Activated T-cell treated with anti-CD3 and anti-CD28 coated beads, Interleukin-2, amount 50 U/mL, for 72 hours (primary cell): ENCODE measurements at regions not wholly inside any gene's neighbourhood (a gene's known extent, or its start where the extent isn't known, plus 50 kb on each side); places are given as distances from the start of the nearest gene placed in this dataset.
"Not testable (repeated sequence)": the region's sequence is repeated elsewhere in the genome, so short reads cannot be mapped to it uniquely, and the experiment has no call there.

Experiments used
- ATAC-seq, 2 donors: fragments of 150-1000 bp; cut with Tn5 transposase; replicated peaks in 1 of 2; 2 replicates each; pipeline ENCODE4 v1.10.0; 2021; ENCODE audit warnings: moderate library complexity in 2 of 2, mild to moderate bottlenecking in 1 of 2
- DNase-seq, 2 donors: peaks; one replicate each; pipeline ENCODE4 v3.0.0; 2021 to 2022; ENCODE audit warnings: mixed read lengths in 1 of 2
- H3K27ac Mint-ChIP-seq: one replicate; pipeline ENCODE4 v1.8.0; 2022; ENCODE audit warnings: mild to moderate bottlenecking, moderate library complexity, mixed read lengths
- H3K27me3 Mint-ChIP-seq: one replicate; pipeline ENCODE4 v1.8.0; 2022; ENCODE audit warnings: low read depth, mixed read lengths
- H3K36me3 Mint-ChIP-seq, 2 donors: one replicate each; pipeline ENCODE4 v1.8.0; 2022; ENCODE audit warnings: mixed read lengths in 2 of 2, mild to moderate bottlenecking in 1 of 2; ENCODE audit not compliant: insufficient read depth in 2 of 2
- H3K4me1 Mint-ChIP-seq: one replicate; pipeline ENCODE4 v1.8.0; 2022; ENCODE audit warnings: low read depth, mixed read lengths
- H3K4me3 Mint-ChIP-seq, 2 donors: one replicate each; pipeline ENCODE4 v1.8.0; 2022; ENCODE audit warnings: mild to moderate bottlenecking in 2 of 2, mixed read lengths in 2 of 2, moderate library complexity in 2 of 2
- H3K9me3 Mint-ChIP-seq, 2 donors: one replicate each; pipeline ENCODE4 v1.8.0; 2022; ENCODE audit warnings: mixed read lengths in 2 of 2

- no peaks in the 10 kb centered on the region for H3K9me3 Mint-ChIP-seq
- H3K27ac Mint-ChIP-seq = peak overlapping the region; percentile 88
- peak overlapping the region; percentile 67 to 87 for H3K4me3 Mint-ChIP-seq
- peaks cover 7% of the 10 kb centered on the region for H3K27me3 Mint-ChIP-seq
- no peak for DNase-seq
- H3K4me1 Mint-ChIP-seq = peaks cover 21% of the 10 kb centered on the region
- no peaks in the 10 kb centered on the region for H3K36me3 Mint-ChIP-seq
- no peak for ATAC-seq
These were observed 117.2 kb upstream of the ESR1 start for GRCh38 chr6:151690303-151690702.

GRCh38 chr6:151690768-151691562 is 116.5 kb upstream of the ESR1 start:
- Mint-ChIP-seq H3K27ac (peak overlapping the region; percentile 88), H3K4me1 (peaks cover 21% of the 10 kb centered on the region), H3K36me3 (no peaks in the 10 kb centered on the region), H3K9me3 (no peaks in the 10 kb centered on the region), H3K27me3 (peaks cover 7% of the 10 kb centered on the region), H3K4me3 (peak overlapping the region; percentile 67 to 87)
- ATAC-seq (peak; percentile 97 to 99), DNase-seq (peak; percentile 45 to 53)

GRCh38 chr6:151692216-151692615 is 115.3 kb upstream of the ESR1 start:
- Mint-ChIP-seq H3K4me1 (peaks cover 21% of the 10 kb centered on the region), H3K27me3 (peaks cover 7% of the 10 kb centered on the region), H3K36me3 (no peaks in the 10 kb centered on the region), H3K27ac (no peak overlapping the region), H3K9me3 (no peaks in the 10 kb centered on the region), H3K4me3 (no peak overlapping the region)
- ATAC-seq (no peak), DNase-seq (no peak)

GRCh38 chr6:151693366-151693765 is 114.1 kb upstream of the ESR1 start:
- Mint-ChIP-seq H3K4me1 (peaks cover 21% of the 10 kb centered on the region), H3K36me3 (no peaks in the 10 kb centered on the region), H3K9me3 (peaks cover 0 to 1% of the 10 kb centered on the region in 2 donors), H3K4me3 (no peak overlapping the region), H3K27me3 (peaks cover 9% of the 10 kb centered on the region), H3K27ac (no peak overlapping the region)
- DNase-seq (no peak), ATAC-seq (no peak)

- no peak for ATAC-seq
- H3K9me3 Mint-ChIP-seq = peaks cover 0 to 2% of the 10 kb centered on the region in 2 donors
- no peaks in the 10 kb centered on the region for H3K36me3 Mint-ChIP-seq
- peaks cover 21% of the 10 kb centered on the region for H3K4me1 Mint-ChIP-seq
- H3K27me3 Mint-ChIP-seq = peaks cover 25% of the 10 kb centered on the region
- H3K4me3 Mint-ChIP-seq = no peak overlapping the region
- no peak for DNase-seq
- no peak overlapping the region for H3K27ac Mint-ChIP-seq
These were observed 112.3 kb upstream of the ESR1 start for GRCh38 chr6:151695156-151695555.

GRCh38 chr6:151696302-151696701 is 111.2 kb upstream of the ESR1 start:
- not testable (repeated sequence) for ATAC-seq, DNase-seq, H3K27ac Mint-ChIP-seq, H3K4me3 Mint-ChIP-seq, H3K9me3 Mint-ChIP-seq, H3K36me3 Mint-ChIP-seq
- Mint-ChIP-seq H3K27me3 (peaks cover 25% of the 10 kb centered on the region), H3K4me1 (peaks cover 17% of the 10 kb centered on the region)

- Mint-ChIP-seq H3K36me3 (no peaks in the 10 kb centered on the region), H3K27ac (no peak overlapping the region)
These were observed 108.4 kb upstream of the ESR1 start for GRCh38 chr6:151698931-151699700.

GRCh38 chr6:151699719-151700118 is 107.8 kb upstream of the ESR1 start:
- Mint-ChIP-seq H3K4me1 (peaks cover 41% of the 10 kb centered on the region), H3K27me3 (peaks cover 24% of the 10 kb centered on the region), H3K4me3 (no peak overlapping the region), H3K27ac (peak overlapping the region; percentile 6), H3K36me3 (peaks cover 0 to 2% of the 10 kb centered on the region in 2 donors), H3K9me3 (peaks cover 0 to 2% of the 10 kb centered on the region in 2 donors)
- no peak for DNase-seq
- no peak for ATAC-seq

More at GRCh38 chr6:151698931-151699700, 108.4 kb upstream of the ESR1 start:
- H3K4me3 Mint-ChIP-seq = no peak overlapping the region
- peaks cover 24% of the 10 kb centered on the region for H3K27me3 Mint-ChIP-seq
- ATAC-seq (no peak), DNase-seq (no peak)
- H3K4me1 Mint-ChIP-seq = peaks cover 35% of the 10 kb centered on the region
- H3K9me3 Mint-ChIP-seq = peaks cover 0 to 2% of the 10 kb centered on the region in 2 donors

GRCh38 chr6:151701911-151702562 is 105.4 kb upstream of the ESR1 start:
- H3K4me1 Mint-ChIP-seq = peaks cover 47% of the 10 kb centered on the region
- ATAC-seq = peak; percentile 55 to 64
- H3K4me3 Mint-ChIP-seq = peak overlapping the region; percentile 63 to 79
- peaks cover 0 to 2% of the 10 kb centered on the region in 2 donors for H3K36me3 Mint-ChIP-seq
- no peak for DNase-seq
- peaks cover 0 to 2% of the 10 kb centered on the region in 2 donors for H3K9me3 Mint-ChIP-seq
- H3K27ac Mint-ChIP-seq = peak overlapping the region; percentile 35
- H3K27me3 Mint-ChIP-seq = peaks cover 31% of the 10 kb centered on the region

- Mint-ChIP-seq H3K27ac (peak overlapping the region; percentile 40), H3K36me3 (peaks cover 0 to 2% of the 10 kb centered on the region in 2 donors), H3K9me3 (peaks cover 0 to 2% of the 10 kb centered on the region in 2 donors), H3K27me3 (peaks cover 36% of the 10 kb centered on the region), H3K4me3 (peak overlapping the region in 1 of 2 donors; percentile 16), H3K4me1 (peaks cover 47% of the 10 kb centered on the region)
- ATAC-seq = peak in 1 of 2 donors; percentile 7
- no peak for DNase-seq
These were observed 104.4 kb upstream of the ESR1 start for GRCh38 chr6:151702851-151703658.

GRCh38 chr6:151704383-151704782 is 103.1 kb upstream of the ESR1 start:
- peak overlapping the region; percentile 72 for H3K27ac Mint-ChIP-seq
- H3K36me3 Mint-ChIP-seq = peaks cover 0 to 2% of the 10 kb centered on the region in 2 donors
- no peaks in the 10 kb centered on the region for H3K9me3 Mint-ChIP-seq
- H3K4me3 Mint-ChIP-seq = peak overlapping the region; percentile 16 to 40
- ATAC-seq (peak; percentile 81 to 82), DNase-seq (peak; percentile 45 to 66)
- H3K27me3 Mint-ChIP-seq = peaks cover 25% of the 10 kb centered on the region
- peaks cover 52% of the 10 kb centered on the region for H3K4me1 Mint-ChIP-seq

- ATAC-seq = no peak
- H3K27me3 Mint-ChIP-seq = peaks cover 20% of the 10 kb centered on the region
- H3K9me3 Mint-ChIP-seq = peaks cover 0 to 2% of the 10 kb centered on the region in 2 donors
- peaks cover 48% of the 10 kb centered on the region for H3K4me1 Mint-ChIP-seq
- H3K4me3 Mint-ChIP-seq = no peak overlapping the region
- DNase-seq = no peak
- peaks cover 0 to 2% of the 10 kb centered on the region in 2 donors for H3K36me3 Mint-ChIP-seq
- H3K27ac Mint-ChIP-seq = no peak overlapping the region
These were observed 101.3 kb upstream of the ESR1 start for GRCh38 chr6:151705993-151706733.
